ENCODE measurements at regions not wholly inside any gene's neighbourhood (a gene's known extent, or its start where the extent isn't known, plus 50 kb on each side); places are given as distances from the start of the nearest gene placed in this dataset.

- no peak for DNase-seq
Observed at GRCh38 chr5:165914456-165914855, 2377.0 kb upstream of the WWC1 start.

DNA sequence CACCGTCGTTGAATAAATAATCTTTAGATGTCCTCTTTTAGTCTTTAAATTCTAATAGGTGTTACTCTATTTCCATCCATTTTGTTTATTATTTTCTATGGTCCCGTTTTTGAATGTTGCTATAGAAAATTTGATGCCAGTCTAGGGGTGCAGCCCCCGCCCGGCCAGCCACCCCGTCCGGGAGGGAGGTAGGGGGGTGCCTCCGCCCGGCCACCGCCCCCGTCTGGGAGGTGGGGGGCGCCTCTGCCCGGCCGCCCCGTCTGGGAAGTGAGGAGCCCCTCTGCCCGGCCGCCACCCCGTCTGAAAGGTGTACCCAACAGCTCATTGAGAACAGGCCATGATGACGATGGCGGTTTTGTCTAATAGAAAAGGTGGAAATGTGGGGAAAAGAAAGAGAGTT is 2372.2 kb upstream of the WWC1 start:
- no peak for DNase-seq

DNA sequence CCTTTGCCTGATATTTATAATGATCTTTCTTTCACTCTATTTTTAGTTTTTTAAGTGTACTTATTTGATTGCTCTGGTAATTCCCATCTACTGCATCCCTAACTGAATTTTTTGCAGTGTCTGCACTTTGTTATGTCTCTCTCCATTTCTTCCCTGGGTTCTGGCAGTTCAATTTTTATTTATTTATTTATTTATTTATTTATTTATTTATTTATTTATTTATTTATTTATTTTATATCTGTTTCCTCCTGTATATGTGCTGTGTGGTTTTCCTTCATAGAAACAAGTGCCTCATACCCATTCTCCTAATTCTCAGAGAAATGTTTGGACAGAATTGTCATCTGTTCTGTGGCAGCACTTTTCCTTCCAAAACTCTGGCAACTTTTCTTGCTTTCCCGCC is 2370.8 kb upstream of the WWC1 start:
- DNase-seq: no peak

GRCh38 chr5:165928971-165929370 is 2362.5 kb upstream of the WWC1 start:
- no peak for DNase-seq

DNA sequence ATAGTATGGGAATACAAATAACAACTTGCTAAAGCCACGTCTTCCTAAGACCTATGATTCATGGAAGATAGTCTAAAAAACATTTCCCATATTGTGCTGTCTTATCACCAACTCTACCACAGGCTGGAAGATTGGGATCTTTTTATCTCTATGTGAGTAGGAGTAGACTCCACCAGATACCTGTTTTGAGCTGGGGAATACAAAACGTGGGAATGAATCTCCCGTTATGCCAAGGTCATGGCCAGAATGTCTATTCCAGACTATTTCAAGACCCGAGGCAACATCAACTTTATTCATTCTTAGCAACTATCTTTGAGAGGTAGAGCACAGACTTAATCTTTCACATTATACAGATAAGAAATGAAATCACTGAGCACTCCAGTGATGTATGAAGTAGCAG is 2350.9 kb upstream of the WWC1 start:
- DNase-seq: no peak

- no peak for DNase-seq
Observed at GRCh38 chr5:165956854-165957253, 2334.6 kb upstream of the WWC1 start.

DNA sequence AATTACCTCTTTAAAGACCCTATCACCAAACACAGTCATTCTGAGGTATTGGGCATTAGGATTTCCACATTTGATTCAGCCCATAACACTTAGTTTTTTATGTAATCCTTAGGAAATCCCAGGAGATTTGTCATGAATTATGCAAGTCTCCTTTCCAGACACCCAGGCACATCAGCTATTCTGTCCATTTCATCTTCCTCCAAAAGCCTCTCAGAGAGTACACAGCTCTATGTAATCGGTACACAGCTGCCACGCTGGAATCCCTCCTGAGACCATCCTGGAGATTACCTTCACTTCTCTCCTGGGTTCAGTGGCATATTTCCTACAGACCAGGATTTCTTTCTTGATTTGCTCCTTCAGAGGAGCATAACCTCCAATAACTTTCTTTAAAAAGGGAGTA is 2309.8 kb upstream of the WWC1 start:
- DNase-seq: no peak

DNA sequence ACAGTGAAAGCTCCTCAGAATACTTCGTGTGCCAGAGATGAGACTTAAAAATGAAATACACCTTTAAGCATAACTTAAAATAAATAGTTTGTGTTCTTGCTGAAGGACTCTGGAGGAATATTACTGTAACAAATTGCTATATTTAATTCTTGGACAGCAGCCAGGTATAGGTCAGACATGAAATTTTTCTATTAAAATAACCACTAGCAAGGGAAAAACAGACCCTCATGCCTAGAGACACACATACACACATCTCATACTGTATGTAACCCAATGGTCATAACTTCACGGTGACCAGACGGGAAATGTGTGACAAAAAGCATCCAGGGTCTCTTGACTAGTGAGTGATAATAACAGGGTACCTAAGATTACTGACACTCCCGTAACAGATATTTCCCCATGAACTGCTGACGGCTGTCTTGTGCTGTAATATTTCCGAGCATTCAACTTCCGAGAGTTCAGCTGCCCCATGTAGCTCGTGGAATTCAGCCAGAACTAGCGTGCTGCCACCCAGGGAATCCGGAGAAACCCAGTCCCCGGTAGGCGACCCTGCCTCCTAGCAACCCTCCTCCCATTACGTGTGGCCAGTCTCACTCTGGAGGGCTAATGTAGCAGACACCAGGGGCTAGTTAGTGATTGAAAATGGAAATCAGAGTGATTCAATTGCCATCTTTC is 2295.1 kb upstream of the WWC1 start:
- no peak for DNase-seq

GRCh38 chr5:165999693-166000320 is 2291.6 kb upstream of the WWC1 start:
- no peak for DNase-seq

DNA sequence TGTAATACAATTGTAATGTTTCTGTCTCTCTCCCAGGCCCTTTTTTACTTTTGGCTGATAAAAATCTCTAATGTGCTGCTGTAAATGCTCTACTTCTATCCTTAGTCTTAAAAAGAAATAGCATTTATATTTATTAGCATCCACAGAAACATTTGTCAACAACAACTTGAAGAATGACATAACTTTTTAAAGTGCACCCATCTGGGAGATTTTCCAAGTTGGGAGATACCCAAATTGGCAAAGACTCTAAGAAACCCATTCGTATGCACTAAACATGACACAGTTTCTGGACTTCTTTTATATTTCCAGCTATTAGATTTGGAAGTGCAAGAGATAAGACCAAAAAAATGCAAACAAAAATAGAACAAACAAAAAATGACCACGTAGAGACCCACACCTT is 2287.4 kb upstream of the WWC1 start:
- DNase-seq: no peak

DNA sequence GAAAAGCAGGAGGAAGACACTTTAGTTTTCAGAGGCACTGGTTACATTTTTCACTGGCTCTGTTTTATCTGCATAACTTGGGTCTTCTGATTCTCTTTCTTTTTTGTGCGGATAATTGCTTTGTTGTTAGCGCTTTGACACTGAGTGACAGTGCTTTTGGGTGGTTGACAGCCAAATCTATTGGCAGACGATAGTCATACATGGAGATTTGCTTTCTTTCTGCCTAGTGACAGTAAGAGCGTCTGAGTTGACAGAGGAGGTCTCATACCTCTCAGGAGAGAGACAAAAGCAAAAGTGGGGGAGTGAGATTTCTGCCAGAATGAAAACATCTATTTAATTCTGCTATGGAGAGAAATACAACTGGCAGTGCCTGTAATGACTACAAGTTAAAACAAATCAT is 2278.0 kb upstream of the WWC1 start:
- no peak for DNase-seq

GRCh38 chr5:166014256-166014655 is 2277.2 kb upstream of the WWC1 start:
- no peak for DNase-seq

DNA sequence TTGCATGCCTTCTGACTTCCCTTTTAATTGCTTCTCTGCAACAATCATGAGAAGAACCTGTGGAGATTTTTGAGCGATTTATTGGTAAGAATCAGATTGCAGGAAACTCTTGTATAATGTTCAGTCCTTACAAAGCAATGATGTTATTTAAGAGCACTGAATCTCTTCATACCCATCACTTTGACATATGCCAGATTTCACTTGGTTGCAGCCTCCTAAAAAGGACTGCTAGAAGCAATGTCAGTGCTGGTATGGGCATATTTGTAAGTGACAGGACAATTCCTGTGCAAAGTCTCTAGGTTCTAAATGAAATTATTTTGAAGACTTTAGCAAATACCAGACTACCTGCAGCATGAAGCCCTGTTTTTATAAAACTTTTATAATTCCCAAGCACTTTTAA is 2272.7 kb upstream of the WWC1 start:
- no peak for DNase-seq

DNA sequence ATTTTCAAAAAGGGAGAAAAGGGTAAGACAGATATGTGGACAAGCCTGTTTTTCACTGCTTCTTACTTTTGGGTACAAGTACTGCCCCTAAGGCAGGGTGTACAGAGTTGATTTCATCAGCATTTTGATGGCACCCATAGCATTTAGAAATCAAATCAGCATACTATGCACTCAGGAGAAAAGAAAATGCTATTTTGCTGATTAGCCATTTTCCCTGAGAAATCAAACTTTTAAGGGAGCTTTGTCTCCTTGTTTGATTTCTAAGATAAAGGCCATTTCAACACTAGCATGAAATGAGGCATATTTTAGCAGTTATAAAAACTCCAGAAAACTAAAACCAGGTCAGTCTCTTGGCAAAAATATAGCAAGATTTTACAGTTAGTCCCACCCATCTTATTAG is 2269.4 kb upstream of the WWC1 start:
- DNase-seq: no peak

- DNase-seq: no peak
Observed at GRCh38 chr5:166024970-166025369, 2266.5 kb upstream of the WWC1 start.

DNA sequence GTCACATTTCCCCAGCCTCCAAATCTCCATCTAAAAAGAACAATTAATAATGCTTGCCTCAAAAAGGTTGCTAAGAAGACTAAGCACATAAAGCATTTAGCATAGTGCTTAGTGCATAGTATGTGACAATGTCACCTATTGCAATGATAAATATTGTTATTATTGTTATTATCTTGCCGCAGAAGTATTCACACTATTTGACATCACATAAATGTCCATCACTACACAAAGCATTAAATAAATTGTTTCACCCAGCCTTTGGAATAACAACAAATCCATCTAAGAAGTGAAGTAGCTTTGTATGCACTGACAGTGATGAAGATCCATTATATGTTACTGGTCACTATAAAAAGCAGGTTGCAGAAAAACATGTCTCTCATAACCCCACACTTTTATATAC is 2263.9 kb upstream of the WWC1 start:
- DNase-seq: no peak

DNA sequence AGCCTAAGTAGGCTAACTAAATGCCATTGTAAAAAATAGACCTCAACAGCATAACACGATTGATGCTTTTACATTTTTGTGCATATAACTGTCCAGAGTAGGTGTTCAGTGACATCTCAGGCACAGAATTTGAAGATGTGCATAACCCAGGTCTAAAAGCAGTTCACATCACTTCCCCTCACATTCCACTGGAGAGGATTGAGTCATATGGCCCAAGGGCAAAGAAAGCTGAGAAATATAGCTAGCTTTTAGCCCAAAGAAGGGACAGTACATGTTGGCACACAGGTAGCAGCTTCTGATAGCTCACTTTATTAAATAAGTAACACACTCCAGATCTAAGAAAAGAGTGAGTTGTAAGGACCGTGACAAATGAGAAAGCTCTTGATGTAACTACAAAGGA is 2259.5 kb upstream of the WWC1 start:
- DNase-seq: no peak

DNA sequence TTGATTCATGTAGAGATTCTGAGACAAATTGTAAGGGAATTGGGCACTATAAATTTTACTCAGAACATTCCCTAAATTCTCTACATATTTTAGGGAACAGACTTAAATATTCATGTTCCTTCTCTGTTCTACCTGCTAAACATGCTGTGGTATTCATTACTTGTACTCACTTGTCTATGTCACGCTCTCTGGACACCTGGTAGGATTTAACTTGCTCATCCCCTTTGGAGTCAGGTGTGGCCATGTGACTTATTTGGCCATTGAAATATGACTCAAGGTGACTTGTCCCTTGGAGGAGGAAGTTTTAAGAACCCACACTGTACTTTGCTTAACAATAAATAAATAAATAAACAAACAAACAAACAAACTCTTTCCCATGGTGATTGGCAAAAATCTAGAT is 2258.8 kb upstream of the WWC1 start:
- no peak for DNase-seq

- DNase-seq: no peak
Observed at GRCh38 chr5:166045961-166046360, 2245.5 kb upstream of the WWC1 start.

DNA sequence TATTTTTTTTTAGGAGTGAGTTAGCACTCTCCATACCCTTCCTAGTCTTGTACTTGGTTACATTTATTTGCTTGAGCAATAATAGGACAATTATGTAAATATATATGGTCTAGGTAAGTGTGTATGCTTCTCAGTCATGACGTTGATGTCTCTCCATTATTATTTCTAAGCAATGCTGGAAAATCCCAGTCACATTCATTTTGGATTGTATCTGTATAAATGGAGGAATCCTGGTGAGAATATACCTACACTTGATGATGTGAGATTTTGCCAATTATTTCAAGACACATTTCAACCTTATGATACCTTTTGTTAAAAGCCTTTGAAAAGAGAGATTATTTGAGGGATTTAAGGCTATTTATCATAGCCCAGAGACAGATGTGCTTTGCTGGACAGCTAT is 2244.5 kb upstream of the WWC1 start:
- no peak for DNase-seq

- no peak for DNase-seq
Observed at GRCh38 chr5:166050531-166050930, 2240.9 kb upstream of the WWC1 start.

GRCh38 chr5:166058660-166059059 is 2232.8 kb upstream of the WWC1 start:
- no peak for DNase-seq

GRCh38 chr5:166062094-166062493 is 2229.4 kb upstream of the WWC1 start:
- no peak for DNase-seq

DNA sequence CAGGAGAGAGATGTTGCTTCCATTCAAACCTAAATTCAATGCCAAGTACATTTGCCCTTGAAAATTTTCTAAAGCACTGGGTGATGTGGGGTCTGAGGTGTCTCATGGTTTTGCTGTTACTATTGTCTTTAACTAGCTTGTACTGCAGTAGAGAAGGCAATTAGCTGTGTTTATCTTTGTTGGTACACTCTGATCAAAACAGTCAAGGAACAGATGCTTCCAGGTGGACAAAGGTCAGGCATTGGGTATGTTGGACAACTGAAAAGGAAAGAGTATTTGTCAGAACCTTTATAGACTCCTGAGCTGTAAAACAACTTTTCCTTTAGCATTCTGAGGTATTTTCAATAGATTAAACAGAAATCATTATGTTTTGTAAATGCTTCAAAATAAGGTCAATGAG is 2228.7 kb upstream of the WWC1 start:
- DNase-seq: no peak

DNA sequence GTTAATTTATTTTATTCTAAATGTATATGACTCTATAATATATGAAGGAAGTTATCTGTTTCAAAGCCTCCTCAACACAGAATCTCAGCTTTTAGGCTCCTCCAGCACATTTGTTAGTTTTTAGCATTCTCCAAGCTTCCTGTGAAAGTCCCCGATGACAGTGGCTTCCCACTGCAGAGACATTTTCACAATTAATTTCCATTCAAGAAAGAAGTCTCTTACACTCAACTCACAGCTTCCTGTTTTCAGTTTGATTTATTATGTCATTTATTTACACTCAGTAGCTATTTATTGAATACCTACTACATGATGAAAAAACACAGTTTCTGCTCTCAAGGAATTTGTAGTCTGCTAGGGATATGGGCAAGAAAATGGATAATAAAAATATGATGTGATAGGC is 2228.2 kb upstream of the WWC1 start:
- DNase-seq: no peak

Measured in activated CD4-positive, alpha-beta T cell treated with anti-CD3 and anti-CD28 coated beads for 1 hour (primary cell).